Urothelium cell line (cell line): ENCODE measurements at regions not wholly inside any gene's neighbourhood (a gene's known extent, or its start where the extent isn't known, plus 50 kb on each side); places are given as distances from the start of the nearest gene placed in this dataset.

Source experiments
- DNase-seq: peaks from one replicate; pipeline ENCODE4 v3.0.0; 2011; ENCODE audit warnings: low spot score, mixed read lengths
- FAIRE-seq: peaks from 2 replicates; lab custom pipeline; 2011; peaks lifted over from hg19 to GRCh38; lab: Jason Lieb, UNC

DNA sequence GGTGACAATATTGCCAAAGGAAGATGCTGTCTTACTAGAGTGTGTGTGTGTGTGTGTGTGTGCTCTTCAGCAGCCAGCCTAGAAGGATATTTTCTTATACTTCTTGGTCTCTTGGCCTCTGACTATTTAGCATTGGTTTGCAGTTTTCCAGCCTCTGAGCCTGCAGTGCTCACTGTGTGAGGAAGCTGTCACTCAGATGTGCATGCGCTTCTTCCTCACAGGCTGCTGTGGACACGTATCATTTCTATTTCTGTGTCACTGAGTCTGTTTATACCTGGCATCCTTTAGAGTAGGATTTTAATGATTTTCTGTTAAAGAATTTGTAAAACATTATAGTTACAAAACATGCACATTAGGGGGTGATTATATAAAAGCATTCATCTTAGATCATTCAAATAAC lies 83.3 kb downstream of the ALDH8A1 start:
- DNase-seq (no peak), FAIRE-seq (no peak)

DNA sequence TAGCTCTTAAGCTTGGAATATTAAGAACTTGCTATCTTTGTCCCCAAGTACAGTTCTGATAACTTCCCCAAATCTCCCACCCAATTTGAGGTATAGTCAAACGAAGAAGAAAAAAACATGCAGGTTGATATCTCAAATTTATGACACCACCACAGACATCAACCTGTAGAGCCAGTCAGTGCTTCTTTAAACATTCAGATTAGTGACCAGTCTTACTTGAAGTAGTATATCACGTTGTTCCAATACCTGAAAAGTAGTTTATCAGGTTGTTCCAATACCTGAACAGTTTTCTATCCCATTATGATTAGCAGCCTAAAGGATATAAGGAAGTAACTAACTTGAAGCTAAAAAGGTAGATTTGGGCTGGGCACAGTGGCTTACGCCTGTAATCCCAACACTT lies 85.3 kb downstream of the ALDH8A1 start:
- DNase-seq, result no peak
- FAIRE-seq, result no peak

DNA sequence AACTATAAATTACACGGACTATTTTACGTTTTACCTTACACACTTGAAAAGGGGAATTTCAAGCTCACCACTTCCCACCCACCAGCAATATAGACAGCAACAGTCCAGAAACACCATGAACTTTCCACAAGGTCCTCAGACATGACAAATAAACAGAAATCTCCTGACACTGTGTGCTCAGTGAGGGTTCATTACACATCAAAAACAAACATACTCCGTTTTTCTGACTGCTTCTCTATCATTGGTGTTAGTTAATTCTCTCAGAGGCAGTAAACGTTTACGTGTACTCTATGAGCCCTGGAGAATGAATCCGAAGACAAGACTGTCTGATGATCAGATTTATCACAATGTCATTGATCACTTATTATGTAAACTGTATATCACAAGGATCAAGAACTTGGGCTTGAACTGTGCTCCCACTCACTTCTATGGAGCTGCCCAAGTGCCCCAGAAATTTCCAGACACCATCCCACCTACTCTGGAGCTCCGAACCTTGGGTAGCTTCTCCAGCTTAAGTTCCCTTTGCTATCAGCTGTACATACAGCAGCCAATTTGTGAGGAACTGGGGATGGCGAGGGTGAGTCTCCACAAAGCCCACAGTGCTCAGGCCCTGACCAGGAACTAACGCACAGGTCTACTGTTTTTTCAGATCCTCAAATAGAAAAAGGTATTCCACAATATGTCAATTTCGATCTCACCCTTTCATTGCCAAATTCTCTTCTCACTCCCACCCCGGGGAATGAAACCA lies 86.0 kb downstream of the ALDH8A1 start:
- DNase-seq (no peak), FAIRE-seq (no peak)

DNA sequence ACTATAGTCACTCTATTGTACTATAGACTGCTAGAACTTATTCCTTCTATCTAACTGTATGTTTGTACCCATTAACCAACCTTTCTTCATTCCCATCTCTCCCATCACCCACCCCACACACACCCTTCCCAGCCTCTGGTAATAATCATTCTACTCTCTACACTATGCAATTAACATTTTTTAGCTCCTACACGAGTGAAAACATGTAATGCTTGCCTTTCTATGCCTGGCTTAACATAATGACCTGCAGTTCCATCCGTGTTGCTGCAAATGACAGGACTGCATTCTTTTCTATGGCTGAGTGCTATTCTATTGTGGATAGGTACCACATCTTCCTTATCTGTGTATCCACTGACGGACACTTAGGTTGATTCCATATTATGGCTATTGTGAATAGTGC lies 95.5 kb downstream of the ALDH8A1 start:
- FAIRE-seq (no peak), DNase-seq (no peak)

DNA sequence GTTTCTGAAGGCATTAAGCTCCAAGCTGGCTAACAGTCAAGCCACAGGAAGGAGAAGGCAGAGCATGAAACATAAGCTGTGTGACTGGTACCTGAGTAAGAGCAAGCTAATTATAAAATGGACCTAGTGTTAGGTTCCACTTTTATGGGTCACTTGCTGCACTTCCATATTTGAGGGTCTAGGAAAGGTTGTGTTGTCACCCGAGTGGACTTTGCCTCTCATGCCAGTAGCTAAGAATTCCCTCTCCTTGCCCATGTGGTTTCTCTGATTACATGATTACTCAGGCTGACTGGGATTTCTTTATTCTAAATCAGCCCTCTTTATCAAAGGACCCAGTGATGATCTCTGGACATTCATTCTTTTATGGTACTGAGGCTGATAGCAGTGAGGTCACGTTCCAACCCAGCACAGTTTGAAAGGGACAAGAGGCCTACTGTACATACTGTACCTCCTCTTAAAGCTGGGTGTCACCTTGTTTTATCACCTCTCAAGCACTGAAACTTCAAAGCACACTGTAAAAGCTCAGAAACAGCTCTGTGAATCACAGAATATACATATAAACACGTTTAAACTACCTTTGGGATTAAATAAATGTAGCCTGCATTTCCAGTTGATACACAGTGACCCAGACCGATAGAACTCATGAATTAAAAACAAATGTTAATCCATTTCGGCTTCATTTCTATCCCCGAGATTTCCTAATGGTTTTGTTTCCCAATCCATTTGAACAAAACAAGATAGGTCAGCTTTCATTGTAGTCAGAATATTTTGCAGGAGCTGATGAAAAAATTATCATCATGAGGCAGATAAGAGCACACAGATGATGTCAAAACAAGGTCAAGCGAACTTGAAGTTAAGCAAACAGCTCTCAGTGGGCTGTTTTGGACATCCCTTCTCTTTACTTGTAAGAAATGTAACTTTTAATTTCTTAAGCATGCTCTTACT lies 96.5 kb downstream of the ALDH8A1 start:
- FAIRE-seq (no peak), DNase-seq (no peak)

DNA sequence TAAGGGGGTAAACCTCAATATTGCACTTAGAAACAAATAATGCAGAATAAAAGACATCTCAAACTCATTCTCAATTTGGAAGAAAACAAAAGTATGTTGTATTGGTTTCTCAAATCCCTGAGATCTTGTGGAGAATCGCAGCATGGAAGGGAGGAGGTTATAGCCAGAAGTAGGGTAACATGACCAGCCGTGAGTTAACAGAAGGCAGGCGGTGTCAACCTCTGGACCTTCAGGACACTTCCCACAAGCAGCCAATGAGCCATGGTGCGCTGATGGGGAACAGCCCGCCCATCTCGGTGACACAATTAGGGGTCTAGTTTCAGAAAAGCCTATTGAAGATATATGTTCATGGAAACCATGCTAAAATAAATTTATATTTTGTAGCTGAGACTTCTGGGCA lies 98.4 kb downstream of the ALDH8A1 start:
- no peak for DNase-seq
- FAIRE-seq, result no peak

DNA sequence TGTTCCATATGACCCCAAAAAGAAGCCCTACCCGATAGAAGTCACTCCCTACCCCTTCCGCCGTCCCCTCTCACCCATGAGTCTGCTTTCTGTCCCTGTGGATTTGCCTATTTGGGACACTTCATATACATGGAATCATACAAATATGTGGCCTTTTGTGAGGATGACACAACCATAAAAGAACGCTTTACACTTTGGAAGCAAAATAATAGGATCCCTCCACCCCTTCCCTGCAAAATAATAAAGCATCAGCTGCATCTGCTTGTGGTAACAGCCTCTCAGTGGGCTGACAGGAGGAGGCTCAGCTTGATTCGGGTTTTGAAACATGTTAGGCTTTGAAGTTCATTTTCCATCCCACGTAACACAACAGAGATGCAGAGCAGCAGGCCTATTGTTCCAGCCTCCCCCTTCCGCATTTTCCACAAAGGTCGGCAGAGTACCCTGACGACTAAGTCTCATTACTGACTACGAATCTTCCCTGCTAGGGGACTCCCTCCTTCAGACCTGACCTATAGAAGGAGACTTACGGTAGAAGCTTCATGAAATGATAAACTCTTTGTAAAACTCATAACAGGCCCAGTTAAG lies 99.1 kb downstream of the ALDH8A1 start:
- peak; percentile 40 for DNase-seq
- FAIRE-seq, result no peak

DNA sequence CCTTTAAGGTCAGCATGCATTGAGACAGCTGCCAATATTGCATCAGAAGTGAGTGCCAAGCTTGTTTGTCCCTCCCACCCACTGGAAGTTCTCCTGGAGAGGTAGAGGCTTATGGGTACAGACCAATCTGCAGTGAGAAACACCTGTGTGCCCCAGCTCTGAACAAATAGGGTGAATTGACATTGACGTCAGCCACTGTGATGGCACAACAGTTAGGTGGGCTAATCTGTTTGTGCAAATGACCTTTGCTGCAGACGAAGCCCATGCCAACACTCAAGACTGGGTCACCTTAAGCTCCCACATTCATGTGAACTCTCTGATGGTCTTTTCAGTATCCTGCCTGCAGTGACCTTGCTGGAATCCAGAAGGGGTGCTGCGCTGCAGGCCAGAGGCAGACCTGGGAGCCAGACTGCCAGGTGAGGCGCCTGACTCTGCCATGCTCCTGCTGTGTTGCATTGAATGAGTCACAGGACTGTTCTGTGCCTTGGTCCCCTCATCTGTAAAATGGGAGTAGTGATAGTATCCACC lies 99.9 kb downstream of the ALDH8A1 start:
- FAIRE-seq, result no peak
- DNase-seq, result no peak

DNA sequence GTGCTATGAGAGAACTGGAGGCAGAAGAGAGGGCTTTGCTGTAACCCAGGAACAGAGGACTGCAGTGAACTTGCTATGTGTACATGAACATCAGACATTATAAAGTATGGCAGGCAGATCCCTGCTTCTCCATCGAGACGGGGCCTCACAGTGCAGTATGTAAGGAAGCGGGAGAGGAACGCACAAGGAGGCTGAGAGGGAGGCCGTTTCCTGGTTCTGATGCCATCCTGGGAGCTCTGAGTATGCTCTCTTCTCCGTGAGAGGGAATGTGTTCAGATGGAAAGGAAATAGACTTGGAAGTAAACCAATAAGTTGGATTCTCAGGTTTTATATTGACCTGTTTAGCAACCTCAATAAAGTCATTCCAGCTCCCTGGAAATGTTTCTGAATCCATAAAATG lies 101.8 kb downstream of the ALDH8A1 start:
- DNase-seq, result no peak

DNA sequence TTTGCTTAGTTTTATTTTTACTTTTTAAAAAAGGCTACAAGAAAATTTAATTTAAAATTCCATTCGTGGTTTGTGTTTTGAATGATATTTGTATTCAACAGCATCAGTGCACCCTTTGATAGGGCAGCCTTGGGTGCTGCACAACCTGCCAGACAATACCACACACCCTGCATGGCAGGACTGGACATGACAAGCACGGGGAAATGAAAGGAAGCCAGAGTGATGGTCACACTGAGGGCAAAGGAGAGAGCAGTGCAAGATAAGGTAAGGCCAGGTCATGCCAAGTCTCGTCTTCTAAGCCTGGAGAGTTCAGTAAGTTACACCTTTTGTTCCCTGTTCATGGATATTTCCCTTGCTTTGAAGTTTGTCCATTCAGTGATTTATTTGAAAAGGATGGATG lies 103.0 kb downstream of the ALDH8A1 start:
- DNase-seq (no peak), FAIRE-seq (no peak)

More for the DNA sequence above, 101.8 kb downstream of the ALDH8A1 start:
- no peak for FAIRE-seq

DNA sequence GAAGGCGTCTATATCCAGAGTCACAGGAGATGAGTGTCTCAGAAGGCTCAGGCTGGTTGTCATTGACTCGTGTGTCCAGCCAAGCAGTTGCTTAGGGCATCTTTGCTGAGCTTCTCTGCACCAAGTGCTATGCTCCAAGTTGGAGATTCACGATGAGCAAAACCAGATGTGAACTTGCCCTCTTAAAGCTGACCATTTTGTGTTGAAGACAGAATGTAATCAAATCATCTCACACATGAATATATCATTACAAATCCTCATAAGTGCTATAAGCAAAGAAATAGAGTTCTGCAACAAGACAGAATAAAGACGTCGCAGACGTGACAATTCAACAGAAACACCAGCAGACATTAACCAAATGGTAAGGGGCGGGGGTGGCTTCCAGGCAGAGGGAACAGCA lies 103.9 kb downstream of the ALDH8A1 start:
- no peak for DNase-seq
- FAIRE-seq, result no peak

DNA sequence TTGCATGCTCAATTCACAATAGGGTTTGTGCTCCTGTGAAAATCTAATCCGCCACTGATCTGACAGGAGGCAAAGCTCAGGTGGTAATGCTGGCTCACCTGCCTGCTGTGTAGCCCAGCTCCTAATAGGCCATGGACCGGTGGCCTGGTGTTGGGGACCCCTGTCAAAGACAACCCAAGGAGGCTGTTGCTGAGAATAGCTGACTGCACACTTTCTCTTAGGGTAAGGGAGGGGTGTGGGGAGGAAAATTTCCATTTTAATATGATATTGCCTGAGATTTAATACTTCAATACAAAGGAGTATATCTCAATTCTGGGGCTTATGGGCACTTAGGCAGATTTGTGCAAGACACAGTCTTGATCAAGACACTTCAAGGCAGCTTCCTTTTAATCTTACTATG lies 105.8 kb downstream of the ALDH8A1 start:
- no peak for FAIRE-seq

DNA sequence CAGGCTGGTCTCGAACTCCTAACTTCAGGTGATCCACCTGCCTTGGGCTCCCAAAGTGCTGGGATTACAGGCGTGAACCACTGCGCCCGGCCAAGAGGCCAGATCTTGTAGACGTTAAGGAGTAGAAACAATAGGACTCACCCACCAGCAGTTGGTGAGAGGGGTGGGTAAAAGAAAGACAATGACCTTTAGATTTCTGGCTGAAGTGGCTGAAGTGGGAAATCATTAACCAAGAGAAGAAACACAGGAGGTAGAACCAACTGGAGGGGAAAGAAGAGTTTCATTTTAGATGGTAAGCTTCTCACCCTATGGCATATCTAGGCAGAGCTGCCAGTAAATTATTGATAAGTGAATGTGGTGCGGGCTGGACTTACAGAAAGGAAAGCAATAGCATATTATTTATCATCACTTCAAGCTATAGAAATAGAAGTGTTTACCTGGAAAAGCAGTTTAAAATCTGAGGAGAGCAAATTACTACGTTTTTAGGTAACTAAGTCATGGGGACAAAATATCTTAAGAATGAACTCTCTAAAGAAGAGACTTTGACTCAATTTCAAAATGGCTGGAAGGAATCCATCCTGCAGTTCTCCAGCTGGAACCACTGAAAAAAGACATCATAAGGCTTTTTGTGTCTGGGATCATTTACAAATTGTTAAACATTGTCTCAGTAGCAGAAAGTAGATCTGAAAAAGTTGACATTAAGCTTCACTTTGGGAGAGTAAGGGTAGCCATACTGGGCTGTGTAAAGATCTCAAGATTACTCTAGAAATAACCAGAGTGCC lies 109.6 kb downstream of the ALDH8A1 start:
- DNase-seq (no peak), FAIRE-seq (no peak)

More for the DNA sequence above, 105.8 kb downstream of the ALDH8A1 start:
- DNase-seq, result no peak

DNA sequence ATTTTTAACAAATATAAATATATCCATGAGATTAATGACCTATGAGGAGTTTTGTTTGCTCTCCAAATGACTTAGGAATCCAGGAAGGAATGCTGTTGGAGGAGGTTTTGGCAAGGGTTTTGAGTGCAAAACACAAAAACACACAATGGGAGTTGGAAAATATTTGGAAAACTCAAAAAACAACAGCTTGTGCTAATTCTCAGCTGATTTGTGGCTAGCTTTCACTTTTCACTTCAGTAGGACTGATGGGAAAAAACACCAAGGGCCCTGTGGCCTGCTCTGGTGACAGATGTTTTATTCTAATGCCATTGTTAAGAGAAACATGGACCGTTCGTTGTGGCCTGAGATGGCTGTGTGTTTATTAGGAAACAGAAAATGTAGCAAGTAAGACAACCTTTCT lies 113.9 kb downstream of the ALDH8A1 start:
- FAIRE-seq (no peak), DNase-seq (no peak)

DNA sequence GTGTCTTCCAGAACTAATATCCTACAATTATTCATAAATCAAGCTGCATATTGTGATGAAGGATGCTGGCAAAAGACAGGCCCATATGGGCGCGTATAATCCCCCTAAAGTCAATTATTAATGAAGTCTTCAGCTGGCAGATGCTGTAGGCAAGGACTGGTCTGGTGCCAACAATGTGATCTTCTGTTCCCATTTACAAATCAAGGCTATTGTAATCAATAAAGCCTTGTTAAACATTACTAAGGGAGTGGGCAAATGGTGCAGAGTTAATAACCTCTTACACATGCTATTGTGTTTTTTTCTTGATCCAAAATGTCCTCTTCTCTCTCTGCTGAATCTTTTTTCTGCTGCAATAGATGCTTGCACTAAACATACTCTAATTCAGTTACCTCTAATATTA lies 119.0 kb downstream of the ALDH8A1 start:
- FAIRE-seq (no peak), DNase-seq (no peak)

DNA sequence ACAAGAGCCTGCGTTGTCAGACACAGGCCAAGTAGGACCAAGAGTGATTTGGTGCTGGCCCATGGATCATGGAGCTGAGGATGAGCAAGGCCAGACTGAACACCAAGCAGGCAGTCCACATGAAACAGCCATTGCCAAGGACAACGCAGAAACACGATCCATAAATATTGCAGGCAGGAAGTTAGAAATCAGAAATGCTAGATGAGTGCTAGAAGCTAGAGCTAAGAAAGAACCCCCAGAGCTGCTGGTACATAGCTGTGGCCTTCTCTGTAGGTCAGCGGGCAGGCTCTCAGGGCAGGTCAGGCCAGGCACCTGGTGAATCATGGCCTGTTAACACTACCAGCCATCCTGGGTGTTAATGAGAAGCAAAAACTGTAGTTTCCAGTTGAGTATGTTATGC lies 119.7 kb downstream of the ALDH8A1 start:
- DNase-seq (no peak), FAIRE-seq (no peak)

DNA sequence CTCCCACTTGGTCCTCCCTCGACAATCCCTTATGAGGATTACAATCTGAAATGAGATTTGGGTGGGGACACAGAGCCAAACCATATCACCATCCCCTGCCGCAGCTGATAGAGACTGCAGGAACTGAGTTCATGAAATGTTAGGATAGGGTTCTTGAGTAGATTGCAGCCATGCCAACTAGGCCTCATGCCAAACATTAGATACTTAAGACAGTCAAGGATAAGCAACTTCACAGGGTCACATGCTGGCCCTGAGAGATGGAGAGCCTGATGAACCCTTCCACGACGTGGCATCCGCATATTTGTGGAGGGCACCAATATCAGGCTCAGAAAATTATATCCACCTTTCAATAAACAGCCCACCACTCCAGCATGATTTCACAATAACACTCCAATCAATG lies 121.3 kb downstream of the ALDH8A1 start:
- no peak for DNase-seq
- FAIRE-seq, result no peak

DNA sequence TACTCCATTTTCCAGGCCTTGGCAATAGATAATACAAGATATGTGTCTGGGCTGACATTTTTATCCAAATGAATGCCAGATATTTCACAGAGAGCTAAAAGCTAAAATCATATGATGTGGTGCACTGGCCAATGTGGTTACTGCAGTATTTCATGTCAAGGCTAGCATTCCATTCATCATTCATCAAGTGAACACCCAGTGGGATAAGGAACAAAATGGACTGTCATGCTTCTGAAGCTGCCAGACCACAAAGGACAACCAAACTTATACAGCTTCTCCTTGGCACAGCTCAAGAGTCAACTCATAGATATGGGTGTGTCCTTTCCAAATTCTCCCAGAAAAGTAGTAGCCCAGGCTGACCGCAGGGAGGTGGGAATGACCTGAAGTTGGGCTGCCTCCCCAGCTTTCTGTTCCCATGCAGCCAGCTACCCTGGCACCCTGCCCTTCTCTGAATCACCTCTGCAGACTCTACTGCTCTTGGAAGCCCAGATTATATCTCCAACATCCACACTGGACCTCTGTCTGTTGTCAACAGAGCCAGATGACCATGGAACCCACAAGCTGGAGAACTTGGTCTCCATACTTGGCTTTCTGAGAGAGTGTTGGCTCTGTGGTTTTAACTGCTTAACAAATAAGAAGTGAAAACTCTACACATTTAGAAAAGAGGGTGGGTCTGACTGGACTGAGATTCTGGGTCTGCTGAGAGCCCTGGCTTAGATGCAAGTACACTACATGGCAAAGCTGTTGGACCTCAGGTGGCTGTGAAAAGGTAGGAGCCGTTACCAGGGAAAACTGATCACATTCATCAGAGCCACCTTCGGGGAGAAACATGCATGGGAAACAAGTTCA lies 122.8 kb downstream of the ALDH8A1 start:
- FAIRE-seq (no peak), DNase-seq (peak; percentile 80)

DNA sequence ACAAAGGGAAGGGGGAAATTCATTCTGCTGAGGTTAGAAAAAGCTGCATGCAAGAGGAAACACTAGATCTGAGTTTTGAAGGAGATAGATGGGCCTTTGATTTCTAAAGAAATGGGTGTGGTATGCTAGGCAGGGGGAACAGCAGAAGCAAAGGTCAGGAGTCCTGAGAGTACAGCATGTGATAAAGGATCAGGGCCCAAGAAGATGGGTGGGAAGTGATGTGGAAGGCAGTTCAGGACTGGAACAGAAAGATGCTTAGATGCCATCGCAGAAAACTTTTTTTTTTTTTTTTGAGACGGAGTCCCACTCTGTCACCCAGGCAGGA lies 126.2 kb downstream of the ALDH8A1 start:
- no peak for FAIRE-seq
- no peak for DNase-seq
